ENCODE measurements at regions not wholly inside any gene's neighbourhood (a gene's known extent, or its start where the extent isn't known, plus 50 kb on each side); places are given as distances from the start of the nearest gene placed in this dataset.

DNA sequence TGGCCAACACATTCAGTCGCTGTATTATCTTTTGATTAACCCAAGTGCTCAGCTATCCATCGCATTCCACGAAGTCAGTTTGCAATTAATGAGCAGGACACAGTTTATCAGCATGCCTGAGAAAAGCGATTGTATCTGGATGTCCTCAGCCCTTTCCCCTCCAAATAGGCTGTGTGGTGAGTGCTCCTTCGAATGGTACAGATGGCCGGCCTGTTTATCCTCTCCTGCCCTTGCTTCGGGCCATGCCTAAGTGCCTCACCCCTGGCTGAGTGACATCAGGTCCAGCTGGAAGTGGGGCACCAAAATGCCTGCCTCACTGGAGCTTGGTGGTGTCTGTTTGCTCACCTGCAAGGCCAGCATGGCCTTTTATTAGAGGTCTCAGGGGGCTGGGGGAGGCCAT, 317.3 kb downstream of the GADD45G start:
- Histone ChIP-seq H3K9ac (ENCODE audit: low read depth, low read length) (no peak overlapping the region), H3K36me3 (ENCODE audit: insufficient read depth, low read length) (no peaks in the 10 kb centered on the region), H3K9me3 (ENCODE audit: control insufficient read depth, insufficient read depth, low read length) (no peaks in the 10 kb centered on the region), H3K4me1 (ENCODE audit: insufficient read depth, low read length) (0 out of 2 replicates have a peak, but pooled peaks cover 3% of the 10 kb centered on the region)

DNA sequence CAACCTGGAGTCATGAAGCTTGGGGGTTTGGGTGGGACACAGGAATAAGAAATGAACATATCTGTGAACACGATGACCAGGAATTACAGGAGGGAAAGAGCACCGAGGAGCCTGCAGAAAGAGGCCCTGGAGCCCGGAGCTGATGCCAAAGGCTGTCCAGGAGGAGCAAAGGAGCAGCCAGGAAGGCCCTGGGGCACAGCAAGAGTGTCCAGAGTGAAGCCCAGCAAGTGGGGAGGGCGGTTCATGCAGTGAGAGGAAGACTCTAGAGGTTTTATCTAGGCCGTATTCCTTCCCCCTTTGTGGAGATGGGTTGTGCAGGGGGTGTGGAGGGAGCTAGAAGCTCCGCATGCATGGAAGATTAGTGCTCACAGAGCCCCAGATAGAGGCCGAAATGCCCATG, 318.4 kb downstream of the GADD45G start:
- Histone ChIP-seq H3K4me1 (ENCODE audit: insufficient read depth, low read length) (0 out of 2 replicates have a peak, but pooled peaks cover 3% of the 10 kb centered on the region), H3K9me3 (ENCODE audit: control insufficient read depth, insufficient read depth, low read length) (no peaks in the 10 kb centered on the region), H3K9ac (ENCODE audit: low read depth, low read length) (no peak overlapping the region), H3K36me3 (ENCODE audit: insufficient read depth, low read length) (no peaks in the 10 kb centered on the region)

GRCh38 chr9:89923961-89924504, 319.2 kb downstream of the GADD45G start:
- H3K9ac ChIP-seq (ENCODE audit: low read depth, low read length), result no peak overlapping the region
- no peaks in the 10 kb centered on the region for H3K36me3 ChIP-seq (ENCODE audit: insufficient read depth, low read length)
- H3K4me1 ChIP-seq (ENCODE audit: insufficient read depth, low read length), result 0 out of 2 replicates have a peak, but pooled peaks cover 3% of the 10 kb centered on the region
- H3K9me3 ChIP-seq (ENCODE audit: control insufficient read depth, insufficient read depth, low read length), result no peaks in the 10 kb centered on the region

DNA sequence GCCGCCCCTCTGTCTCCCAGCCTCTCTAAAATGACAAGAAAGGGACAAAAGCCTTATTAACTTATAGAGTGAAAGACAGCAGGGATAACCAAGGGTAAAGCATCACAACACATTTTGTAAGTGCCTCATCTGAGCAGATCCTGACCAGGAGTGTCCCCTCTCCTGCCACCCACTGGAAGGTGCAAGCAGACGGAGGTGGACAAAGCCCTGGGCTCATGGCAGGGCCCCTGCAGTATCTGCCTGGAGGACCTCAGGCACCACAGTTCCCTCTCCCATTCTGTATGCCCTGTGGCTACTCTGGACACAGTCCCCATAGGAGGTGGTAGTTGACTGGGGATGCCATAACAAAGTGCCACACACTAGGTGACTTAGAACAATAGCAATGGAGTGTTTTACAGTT, 319.8 kb downstream of the GADD45G start:
- Histone ChIP-seq H3K9ac (ENCODE audit: low read depth, low read length) (no peak overlapping the region), H3K4me1 (ENCODE audit: insufficient read depth, low read length) (0 out of 2 replicates have a peak, but pooled peaks cover 3% of the 10 kb centered on the region), H3K36me3 (ENCODE audit: insufficient read depth, low read length) (no peaks in the 10 kb centered on the region), H3K9me3 (ENCODE audit: control insufficient read depth, insufficient read depth, low read length) (no peaks in the 10 kb centered on the region)

DNA sequence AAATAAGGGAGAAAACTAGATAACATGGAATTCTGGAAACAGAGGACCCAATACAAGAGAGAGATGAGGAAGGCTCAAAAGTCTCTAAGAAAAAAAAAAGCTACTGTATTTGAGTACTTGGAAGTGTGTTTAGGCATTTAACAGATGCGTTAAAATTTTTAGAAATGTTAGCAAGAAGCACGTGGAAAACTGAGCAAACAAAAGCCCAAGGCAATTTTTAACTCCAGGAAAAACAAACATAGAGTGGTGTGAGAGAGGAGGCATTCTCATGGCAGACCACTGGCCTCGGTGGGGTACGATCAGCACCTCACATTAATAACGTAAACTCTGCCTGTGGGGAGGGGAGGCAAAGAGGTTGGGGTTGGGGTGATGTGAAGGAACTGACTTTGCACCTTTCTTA, 321.4 kb downstream of the GADD45G start:
- Histone ChIP-seq H3K36me3 (ENCODE audit: insufficient read depth, low read length) (no peaks in the 10 kb centered on the region), H3K9ac (ENCODE audit: low read depth, low read length) (no peak overlapping the region), H3K9me3 (ENCODE audit: control insufficient read depth, insufficient read depth, low read length) (no peaks in the 10 kb centered on the region), H3K4me1 (ENCODE audit: insufficient read depth, low read length) (0 out of 2 replicates have a peak, but pooled peaks cover 3% of the 10 kb centered on the region)

- H3K9ac ChIP-seq (ENCODE audit: low read depth, low read length), result no peak overlapping the region
- H3K4me1 ChIP-seq (ENCODE audit: insufficient read depth, low read length), result 0 out of 2 replicates have a peak, but pooled peaks cover 3% of the 10 kb centered on the region
- no peaks in the 10 kb centered on the region for H3K36me3 ChIP-seq (ENCODE audit: insufficient read depth, low read length)
- H3K9me3 ChIP-seq (ENCODE audit: control insufficient read depth, insufficient read depth, low read length), result no peaks in the 10 kb centered on the region
Measured at GRCh38 chr9:89926691-89927220, 321.9 kb downstream of the GADD45G start.

- Histone ChIP-seq H3K9ac (ENCODE audit: low read depth, low read length) (no peak overlapping the region), H3K36me3 (ENCODE audit: insufficient read depth, low read length) (no peaks in the 10 kb centered on the region), H3K4me1 (ENCODE audit: insufficient read depth, low read length) (0 out of 2 replicates have a peak, but pooled peaks cover 3% of the 10 kb centered on the region), H3K9me3 (ENCODE audit: control insufficient read depth, insufficient read depth, low read length) (no peaks in the 10 kb centered on the region)
Measured at GRCh38 chr9:89928106-89928505, 323.3 kb downstream of the GADD45G start.

- H3K9me3 ChIP-seq (ENCODE audit: control insufficient read depth, insufficient read depth, low read length), result no peaks in the 10 kb centered on the region
- 0 out of 2 replicates have a peak, but pooled peaks cover 3% of the 10 kb centered on the region for H3K4me1 ChIP-seq (ENCODE audit: insufficient read depth, low read length)
- no peaks in the 10 kb centered on the region for H3K36me3 ChIP-seq (ENCODE audit: insufficient read depth, low read length)
- H3K9ac ChIP-seq (ENCODE audit: low read depth, low read length), result no peak overlapping the region
Measured at GRCh38 chr9:89928521-89929275, 323.9 kb downstream of the GADD45G start.

GRCh38 chr9:89929315-89929672, 324.5 kb downstream of the GADD45G start:
- Histone ChIP-seq H3K9me3 (ENCODE audit: control insufficient read depth, insufficient read depth, low read length) (no peaks in the 10 kb centered on the region), H3K36me3 (ENCODE audit: insufficient read depth, low read length) (no peaks in the 10 kb centered on the region), H3K9ac (ENCODE audit: low read depth, low read length) (no peak overlapping the region), H3K4me1 (ENCODE audit: insufficient read depth, low read length) (no peaks in the 10 kb centered on the region)

GRCh38 chr9:89929673-89930480, 325.1 kb downstream of the GADD45G start:
- Histone ChIP-seq H3K9ac (ENCODE audit: low read depth, low read length) (no peak overlapping the region), H3K9me3 (ENCODE audit: control insufficient read depth, insufficient read depth, low read length) (no peaks in the 10 kb centered on the region), H3K4me1 (ENCODE audit: insufficient read depth, low read length) (no peaks in the 10 kb centered on the region), H3K36me3 (ENCODE audit: insufficient read depth, low read length) (no peaks in the 10 kb centered on the region)

- no peak overlapping the region for H3K9ac ChIP-seq (ENCODE audit: low read depth, low read length)
- no peaks in the 10 kb centered on the region for H3K9me3 ChIP-seq (ENCODE audit: control insufficient read depth, insufficient read depth, low read length)
- H3K36me3 ChIP-seq (ENCODE audit: insufficient read depth, low read length), result no peaks in the 10 kb centered on the region; the same call in 1 of the 2 replicates
- H3K4me1 ChIP-seq (ENCODE audit: insufficient read depth, low read length), result no peaks in the 10 kb centered on the region
Measured at GRCh38 chr9:89933578-89933977, 328.8 kb downstream of the GADD45G start.

- no peaks in the 10 kb centered on the region for H3K4me1 ChIP-seq (ENCODE audit: insufficient read depth, low read length)
- H3K9ac ChIP-seq (ENCODE audit: low read depth, low read length), result no peak overlapping the region
- no peaks in the 10 kb centered on the region; the same call in 1 of the 2 replicates for H3K36me3 ChIP-seq (ENCODE audit: insufficient read depth, low read length)
Measured at GRCh38 chr9:89935115-89935514, 330.3 kb downstream of the GADD45G start.

GRCh38 chr9:89935801-89936200, 331.0 kb downstream of the GADD45G start:
- Histone ChIP-seq H3K9me3 (ENCODE audit: control insufficient read depth, insufficient read depth, low read length) (no peaks in the 10 kb centered on the region), H3K9ac (ENCODE audit: low read depth, low read length) (no peak overlapping the region), H3K4me1 (ENCODE audit: insufficient read depth, low read length) (no peaks in the 10 kb centered on the region), H3K36me3 (ENCODE audit: insufficient read depth, low read length) (no peaks in the 10 kb centered on the region; the same call in 1 of the 2 replicates)

More at GRCh38 chr9:89935115-89935514, 330.3 kb downstream of the GADD45G start:
- no peaks in the 10 kb centered on the region for H3K9me3 ChIP-seq (ENCODE audit: control insufficient read depth, insufficient read depth, low read length)

- Histone ChIP-seq H3K4me1 (ENCODE audit: insufficient read depth, low read length) (no peaks in the 10 kb centered on the region), H3K36me3 (ENCODE audit: insufficient read depth, low read length) (no peaks in the 10 kb centered on the region; the same call in 1 of the 2 replicates), H3K9me3 (ENCODE audit: control insufficient read depth, insufficient read depth, low read length) (no peaks in the 10 kb centered on the region), H3K9ac (ENCODE audit: low read depth, low read length) (no peak overlapping the region)
Measured at GRCh38 chr9:89937051-89937450, 332.2 kb downstream of the GADD45G start.

Data from ES-I3 (cell line).